ENCODE measurements at regions not wholly inside any gene's neighbourhood (a gene's known extent, or its start where the extent isn't known, plus 50 kb on each side); places are given as distances from the start of the nearest gene placed in this dataset.
"Not testable (repeated sequence)": the region's sequence is repeated elsewhere in the genome, so short reads cannot be mapped to it uniquely, and the experiment has no call there.

DNA sequence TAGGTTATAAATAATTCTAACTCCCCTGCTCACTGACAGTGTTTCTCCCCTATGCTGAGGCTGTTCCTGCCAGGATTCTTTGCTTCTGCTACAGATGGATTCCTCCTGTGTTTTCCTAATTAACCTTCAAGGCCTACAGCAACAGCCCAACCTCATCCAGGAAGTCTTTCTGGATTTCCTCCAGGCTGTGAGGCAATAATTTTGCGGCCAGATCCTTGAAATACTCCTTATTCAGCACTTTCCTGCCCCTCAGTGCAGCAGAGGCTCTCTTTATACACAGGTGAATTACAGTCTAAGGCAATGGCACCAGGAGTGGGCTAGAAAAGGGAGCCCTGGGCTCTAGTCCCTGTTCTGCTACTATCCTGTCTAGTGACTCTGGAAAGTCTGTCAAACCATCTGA is 102.1 kb upstream of the PRSS12 start:
- BruUV-seq (replicated peaks); FAIRE-seq; H3K9ac ChIP-seq (ENCODE audit: insufficient read depth, low read depth, low read length); ATAC-seq; DNase-seq (ENCODE audit: low spot score); H3K27me3 ChIP-seq (ENCODE audit: control insufficient read depth in 1 of 2, insufficient read depth in 2 of 2, low read length in 2 of 2); H3K4me3 ChIP-seq (replicated peaks in 1 of 3; ENCODE audit: insufficient read depth in 1 of 3, low read depth in 2 of 3, low read length in 3 of 3); H3K36me3 ChIP-seq (replicated peaks in 1 of 2; ENCODE audit: control insufficient read depth in 1 of 2, insufficient read depth in 2 of 2, low read length in 2 of 2); CTCF ChIA-PET (ENCODE audit: low intra/inter-chr PET ratio, low total read pairs); H4K20me1 ChIP-seq (ENCODE audit: insufficient read depth, low read length); H2AFZ ChIP-seq (ENCODE audit: low read length); intact Hi-C loops (cut with micrococcal nuclease; ENCODE audit: unreplicated experiment); POLR2A ChIA-PET; H3K4me2 ChIP-seq (ENCODE audit: low read depth, low read length); H3K79me2 ChIP-seq (ENCODE audit: insufficient read depth, low read length); in situ Hi-C loops (cut with HindIII; ENCODE audit: extremely low pct_ligation_motif_present, low pct_unique_long_range_greater_than_20kb); H3K9me3 ChIP-seq (ENCODE audit: low read length); H3K4me1 ChIP-seq (ENCODE audit: insufficient read depth, low read length); H3K27ac ChIP-seq (ENCODE audit: extremely low read length, insufficient read depth, low read length): not testable (repeated sequence)
- 0% methylated on average over 1 of the region's 1 CpG for whole genome bisulfite sequencing (ENCODE audit: low lambda C conversion rate)
- TF ChIP-seq MAFK (conservative IDR thresholded peaks at IDR 0.05 in 1 of 2, IDR thresholded peaks at IDR 0.05 in 1 of 2; ENCODE audit: low read length in 2 of 2) (peak; percentile 20 to 53; a peak in 2 of 4 replicates), MAFF (IDR thresholded peaks at IDR 0.05; ENCODE audit: low read depth, low read length) (peak; percentile 24; the same call in 1 of the 2 replicates)

DNA sequence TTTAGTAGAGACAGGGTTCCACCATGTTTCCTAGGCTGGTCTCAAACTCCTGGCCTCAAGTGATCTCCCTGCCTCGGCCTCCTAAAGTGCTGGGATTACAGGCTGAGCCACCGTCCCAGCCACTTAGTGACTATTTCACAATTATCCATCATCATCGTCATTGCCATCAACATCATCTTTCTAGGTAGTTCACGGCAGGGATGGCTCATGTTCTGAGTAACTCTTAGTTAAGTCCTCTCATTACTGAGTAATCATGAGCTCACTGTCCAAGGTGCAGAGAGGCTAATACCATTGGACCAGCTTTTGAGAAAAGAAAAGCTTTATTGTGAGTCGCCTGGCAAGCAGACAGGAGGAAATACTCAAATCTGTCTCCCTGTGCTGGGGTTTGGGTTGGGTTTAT is 108.6 kb upstream of the PRSS12 start:
- CTCF ChIA-PET (ENCODE audit: low intra/inter-chr PET ratio, low total read pairs); H3K79me2 ChIP-seq (ENCODE audit: insufficient read depth, low read length); BruUV-seq (replicated peaks); H3K36me3 ChIP-seq (replicated peaks in 1 of 2; ENCODE audit: control insufficient read depth in 1 of 2, insufficient read depth in 2 of 2, low read length in 2 of 2); FAIRE-seq; H3K4me2 ChIP-seq (ENCODE audit: low read depth, low read length); DNase-seq (ENCODE audit: low spot score); H4K20me1 ChIP-seq (ENCODE audit: insufficient read depth, low read length); H3K4me1 ChIP-seq (ENCODE audit: insufficient read depth, low read length); H3K27me3 ChIP-seq (ENCODE audit: control insufficient read depth in 1 of 2, insufficient read depth in 2 of 2, low read length in 2 of 2); in situ Hi-C loops (cut with HindIII; ENCODE audit: extremely low pct_ligation_motif_present, low pct_unique_long_range_greater_than_20kb); H3K9me3 ChIP-seq (ENCODE audit: low read length); H2AFZ ChIP-seq (ENCODE audit: low read length); POLR2A ChIA-PET; ATAC-seq; H3K27ac ChIP-seq (ENCODE audit: extremely low read length, insufficient read depth, low read length); H3K4me3 ChIP-seq (replicated peaks in 1 of 3; ENCODE audit: insufficient read depth in 1 of 3, low read depth in 2 of 3, low read length in 3 of 3); intact Hi-C loops (cut with micrococcal nuclease; ENCODE audit: unreplicated experiment); H3K9ac ChIP-seq (ENCODE audit: insufficient read depth, low read depth, low read length): not testable (repeated sequence)
- 1% methylated on average over 4 of the region's 5 CpGs for WGBS (ENCODE audit: low lambda C conversion rate)

DNA sequence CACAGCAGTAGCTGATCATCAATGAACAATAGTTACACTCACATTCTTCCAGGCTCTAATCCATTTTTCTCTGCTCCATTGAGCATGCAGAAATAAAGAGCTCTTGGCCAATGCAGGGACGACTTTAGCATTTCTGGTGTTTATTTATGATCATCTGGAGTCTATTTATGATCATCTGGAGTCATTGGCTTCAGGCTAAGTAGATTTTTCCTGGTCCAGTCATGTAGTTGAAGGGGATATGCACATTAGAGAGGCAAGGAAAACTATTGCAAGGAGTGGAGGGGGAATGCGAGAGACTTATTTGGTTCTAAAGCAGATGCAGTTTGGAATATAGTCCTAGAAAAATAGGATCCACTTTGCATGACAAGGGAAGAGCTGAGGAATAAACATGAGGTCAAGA is 113.0 kb upstream of the PRSS12 start:
- BruUV-seq (replicated peaks); H4K20me1 ChIP-seq (ENCODE audit: insufficient read depth, low read length); H3K27ac ChIP-seq (ENCODE audit: extremely low read length, insufficient read depth, low read length); POLR2A ChIA-PET; in situ Hi-C loops (cut with HindIII; ENCODE audit: extremely low pct_ligation_motif_present, low pct_unique_long_range_greater_than_20kb); H3K4me1 ChIP-seq (ENCODE audit: insufficient read depth, low read length); H3K9ac ChIP-seq (ENCODE audit: insufficient read depth, low read depth, low read length); CTCF ChIA-PET (ENCODE audit: low intra/inter-chr PET ratio, low total read pairs); ATAC-seq; FAIRE-seq; H3K4me3 ChIP-seq (replicated peaks in 1 of 3; ENCODE audit: insufficient read depth in 1 of 3, low read depth in 2 of 3, low read length in 3 of 3); H3K27me3 ChIP-seq (ENCODE audit: control insufficient read depth in 1 of 2, insufficient read depth in 2 of 2, low read length in 2 of 2); H3K79me2 ChIP-seq (ENCODE audit: insufficient read depth, low read length); intact Hi-C loops (cut with micrococcal nuclease; ENCODE audit: unreplicated experiment); DNase-seq (ENCODE audit: low spot score); H2AFZ ChIP-seq (ENCODE audit: low read length); H3K4me2 ChIP-seq (ENCODE audit: low read depth, low read length); H3K36me3 ChIP-seq (replicated peaks in 1 of 2; ENCODE audit: control insufficient read depth in 1 of 2, insufficient read depth in 2 of 2, low read length in 2 of 2); H3K9me3 ChIP-seq (ENCODE audit: low read length): not testable (repeated sequence)
- 23% methylated on average over 2 of the region's 2 CpGs for whole genome bisulfite sequencing (ENCODE audit: low lambda C conversion rate)

DNA sequence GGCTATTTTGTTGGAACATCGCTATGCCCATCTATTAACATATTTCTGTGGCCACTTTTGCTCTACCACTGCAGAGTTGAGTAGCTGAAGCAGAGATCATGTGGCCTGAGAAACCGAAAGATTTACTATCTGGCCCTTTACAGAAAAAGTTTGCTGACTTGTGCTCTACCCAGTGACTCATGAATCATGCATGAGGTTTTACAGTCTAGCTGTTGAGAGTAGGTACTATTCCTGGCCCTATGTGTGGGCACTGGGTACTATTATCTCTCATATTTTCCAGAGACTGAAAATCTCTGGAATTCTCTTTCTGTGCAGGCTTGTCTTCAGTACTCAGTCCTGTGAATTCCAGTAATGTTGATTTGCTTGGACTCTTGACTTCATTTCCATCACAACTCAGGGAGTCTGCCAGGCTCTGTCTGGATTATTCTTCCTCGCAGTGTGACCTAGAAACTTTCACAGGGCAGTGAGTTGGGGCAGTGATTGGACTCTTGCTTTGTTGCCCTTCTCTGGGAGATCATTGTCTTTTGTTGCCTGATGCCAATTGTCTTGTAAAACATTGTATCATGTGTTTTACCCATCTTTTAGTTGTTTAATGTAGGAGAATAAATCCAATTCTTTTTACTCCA is 121.3 kb upstream of the PRSS12 start:
- H3K9ac ChIP-seq (ENCODE audit: insufficient read depth, low read depth, low read length); in situ Hi-C loops (cut with HindIII; ENCODE audit: extremely low pct_ligation_motif_present, low pct_unique_long_range_greater_than_20kb); H2AFZ ChIP-seq (ENCODE audit: low read length); BruUV-seq (replicated peaks); DNase-seq (ENCODE audit: low spot score); H4K20me1 ChIP-seq (ENCODE audit: insufficient read depth, low read length); CTCF ChIA-PET (ENCODE audit: low intra/inter-chr PET ratio, low total read pairs); intact Hi-C loops (cut with micrococcal nuclease; ENCODE audit: unreplicated experiment); H3K4me2 ChIP-seq (ENCODE audit: low read depth, low read length); H3K9me3 ChIP-seq (ENCODE audit: low read length); ATAC-seq; H3K4me3 ChIP-seq (replicated peaks in 1 of 3; ENCODE audit: insufficient read depth in 1 of 3, low read depth in 2 of 3, low read length in 3 of 3); H3K79me2 ChIP-seq (ENCODE audit: insufficient read depth, low read length); H3K36me3 ChIP-seq (replicated peaks in 1 of 2; ENCODE audit: control insufficient read depth in 1 of 2, insufficient read depth in 2 of 2, low read length in 2 of 2); POLR2A ChIA-PET; H3K27ac ChIP-seq (ENCODE audit: extremely low read length, insufficient read depth, low read length); H3K4me1 ChIP-seq (ENCODE audit: insufficient read depth, low read length); H3K27me3 ChIP-seq (ENCODE audit: control insufficient read depth in 1 of 2, insufficient read depth in 2 of 2, low read length in 2 of 2): not testable (repeated sequence)
- WGBS (ENCODE audit: low lambda C conversion rate): 0% methylated on average over 3 of the region's 3 CpGs
- FAIRE-seq: peak; percentile 8

Data from HepG2 (cell line).